ENCODE measurements at regions not wholly inside any gene's neighbourhood (a gene's known extent, or its start where the extent isn't known, plus 50 kb on each side); places are given as distances from the start of the nearest gene placed in this dataset.

DNA sequence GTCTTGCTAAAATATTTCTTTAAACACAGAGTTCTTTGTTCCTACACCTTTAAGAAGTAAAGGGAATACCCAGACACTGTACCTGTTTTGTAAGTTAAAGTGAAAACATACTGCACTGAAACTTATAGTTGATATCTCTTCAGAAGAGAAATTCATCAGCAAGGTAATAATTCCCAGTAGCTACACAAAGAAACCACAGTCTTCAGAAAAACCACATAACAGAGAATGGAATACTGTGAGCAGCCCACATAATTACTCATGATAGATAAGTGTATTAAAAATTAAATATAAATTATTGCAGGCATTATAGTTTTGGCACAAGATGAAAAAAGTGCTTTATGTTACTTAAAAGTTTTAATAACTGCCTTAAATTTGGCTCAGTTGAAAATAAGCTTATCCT is 276.6 kb downstream of the SETD4 start:
- TF ChIP-seq, protein P1, sequence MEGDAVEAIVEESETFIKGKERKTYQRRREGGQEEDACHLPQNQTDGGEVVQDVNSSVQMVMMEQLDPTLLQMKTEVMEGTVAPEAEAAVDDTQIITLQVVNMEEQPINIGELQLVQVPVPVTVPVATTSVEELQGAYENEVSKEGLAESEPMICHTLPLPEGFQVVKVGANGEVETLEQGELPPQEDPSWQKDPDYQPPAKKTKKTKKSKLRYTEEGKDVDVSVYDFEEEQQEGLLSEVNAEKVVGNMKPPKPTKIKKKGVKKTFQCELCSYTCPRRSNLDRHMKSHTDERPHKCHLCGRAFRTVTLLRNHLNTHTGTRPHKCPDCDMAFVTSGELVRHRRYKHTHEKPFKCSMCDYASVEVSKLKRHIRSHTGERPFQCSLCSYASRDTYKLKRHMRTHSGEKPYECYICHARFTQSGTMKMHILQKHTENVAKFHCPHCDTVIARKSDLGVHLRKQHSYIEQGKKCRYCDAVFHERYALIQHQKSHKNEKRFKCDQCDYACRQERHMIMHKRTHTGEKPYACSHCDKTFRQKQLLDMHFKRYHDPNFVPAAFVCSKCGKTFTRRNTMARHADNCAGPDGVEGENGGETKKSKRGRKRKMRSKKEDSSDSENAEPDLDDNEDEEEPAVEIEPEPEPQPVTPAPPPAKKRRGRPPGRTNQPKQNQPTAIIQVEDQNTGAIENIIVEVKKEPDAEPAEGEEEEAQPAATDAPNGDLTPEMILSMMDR (IDR thresholded peaks at IDR 0.05; ENCODE audit: extremely low read depth, missing control alignments): no peak
- no peak for DNase-seq (ENCODE audit: low spot score)

DNA sequence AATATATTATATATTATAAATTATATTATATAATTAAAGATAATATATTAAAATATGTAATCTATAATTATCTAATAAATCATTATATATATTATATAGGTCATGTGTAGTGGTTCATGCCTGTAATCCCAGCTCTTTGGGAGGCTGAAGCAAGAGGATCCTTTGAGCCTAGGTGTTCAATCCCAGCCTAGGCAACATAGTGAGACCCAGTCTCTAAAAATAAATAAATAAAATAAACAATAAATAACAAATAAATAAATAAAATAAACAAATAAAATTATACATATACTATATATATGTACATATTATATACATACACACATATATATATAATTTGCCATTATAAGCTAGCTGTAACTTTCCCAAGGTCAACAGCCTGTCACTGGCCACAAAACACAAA is 277.7 kb downstream of the SETD4 start:
- TF ChIP-seq, protein P1 (IDR thresholded peaks at IDR 0.05; ENCODE audit: extremely low read depth, missing control alignments): no peak
- DNase-seq (ENCODE audit: low spot score): no peak

GRCh38 chr21:35780983-35781382 is 279.3 kb downstream of the SETD4 start:
- no peak for DNase-seq (ENCODE audit: low spot score)
- TF ChIP-seq, protein P1 (IDR thresholded peaks at IDR 0.05; ENCODE audit: extremely low read depth, missing control alignments): no peak

GRCh38 chr21:35779690-35780570 is 280.4 kb downstream of the SETD4 start:
- TF ChIP-seq, protein P1 (IDR thresholded peaks at IDR 0.05; ENCODE audit: extremely low read depth, missing control alignments): no peak
- DNase-seq (ENCODE audit: low spot score): no peak

GRCh38 chr21:35779167-35779566 is 281.2 kb downstream of the SETD4 start:
- TF ChIP-seq, protein P1 (IDR thresholded peaks at IDR 0.05; ENCODE audit: extremely low read depth, missing control alignments): no peak
- no peak for DNase-seq (ENCODE audit: low spot score)

DNA sequence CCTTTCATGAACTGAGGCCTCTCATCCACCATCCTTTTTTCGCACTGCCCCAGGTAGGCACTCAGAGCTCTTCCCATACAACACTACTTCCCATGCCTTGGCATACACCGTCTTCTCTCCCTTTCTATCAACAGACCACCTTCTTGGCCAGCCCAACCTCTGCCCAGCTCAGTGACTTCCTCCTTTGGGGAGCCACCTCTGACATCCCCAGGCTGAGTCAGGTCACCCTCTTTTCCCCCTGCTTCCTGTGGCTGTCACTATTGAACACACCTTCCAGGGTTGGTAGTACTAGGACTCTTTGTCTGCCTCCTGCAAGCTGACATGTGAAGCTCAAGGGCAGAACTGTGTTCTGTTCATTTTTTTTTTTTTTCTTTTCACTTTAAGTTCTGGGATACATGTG is 283.2 kb downstream of the SETD4 start:
- TF ChIP-seq, protein P1 (IDR thresholded peaks at IDR 0.05; ENCODE audit: extremely low read depth, missing control alignments): no peak
- DNase-seq (ENCODE audit: low spot score): no peak

DNA sequence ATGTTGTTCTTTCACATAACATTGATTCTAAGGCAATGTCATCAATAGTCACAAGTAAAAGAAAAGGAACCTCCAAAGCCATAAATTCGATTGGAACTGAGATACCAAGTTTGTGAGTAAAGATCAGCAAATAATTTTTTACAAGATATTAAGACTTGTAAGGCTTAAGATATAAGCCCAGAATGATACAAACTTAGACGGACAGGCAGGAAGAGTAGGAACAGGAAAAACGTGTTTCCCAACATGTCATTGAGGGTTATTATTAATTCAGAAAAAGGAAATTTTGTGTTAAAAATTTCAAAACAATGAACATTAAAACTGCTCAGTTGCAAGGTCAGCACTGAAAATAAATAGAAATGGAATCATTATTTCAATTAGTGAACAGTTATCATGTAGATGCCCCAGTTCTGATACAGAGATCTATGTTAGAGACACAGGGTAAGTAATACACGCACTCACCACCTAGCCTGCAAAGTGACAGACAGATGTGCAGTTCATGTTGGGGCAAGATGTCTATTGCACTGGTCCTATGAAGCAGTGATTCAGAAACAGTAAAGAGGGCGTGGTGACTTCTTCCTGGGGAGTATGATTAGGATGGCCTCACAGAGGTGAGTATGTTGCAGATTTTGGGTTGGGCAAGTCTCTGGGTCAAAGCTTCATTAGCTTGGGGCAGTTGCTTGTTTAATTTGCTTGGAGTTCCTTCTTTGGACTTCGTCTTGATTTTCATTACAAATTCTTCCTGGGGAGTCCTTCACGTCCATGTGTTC is 284.4 kb downstream of the SETD4 start:
- DNase-seq (ENCODE audit: low spot score): no peak

More for the DNA sequence above, 284.4 kb downstream of the SETD4 start:
- TF ChIP-seq, protein P1 (IDR thresholded peaks at IDR 0.05; ENCODE audit: extremely low read depth, missing control alignments): no peak
